ENCODE measurements at regions not wholly inside any gene's neighbourhood (a gene's known extent, or its start where the extent isn't known, plus 50 kb on each side); places are given as distances from the start of the nearest gene placed in this dataset.

DNA sequence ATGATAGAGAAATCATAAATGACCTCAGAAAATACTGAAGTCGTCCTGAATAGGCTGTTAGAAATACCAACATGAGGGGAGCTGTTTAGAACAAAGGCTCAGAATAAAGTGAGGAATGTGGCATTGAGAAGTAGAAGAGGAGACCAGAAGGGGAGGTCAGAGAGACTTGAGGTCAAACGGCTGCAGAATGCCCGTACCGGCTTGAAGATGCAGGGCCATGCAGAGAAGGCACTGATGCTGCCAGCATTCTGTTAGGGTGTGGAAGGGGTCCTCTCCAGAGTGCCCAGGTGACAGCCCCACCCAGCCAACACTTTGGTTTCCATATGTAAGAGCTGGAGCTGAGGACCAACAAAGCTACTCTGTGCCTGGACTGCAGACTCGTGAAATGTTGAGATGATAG lies 570.9 kb downstream of the CDH26 start:
- DNase-seq (ENCODE audit: extremely low spot score, unreplicated experiment), result no peak
- H3K27ac Mint-ChIP-seq (ENCODE audit: unreplicated experiment), result no peak overlapping the region
- TF ChIP-seq, protein P1, sequence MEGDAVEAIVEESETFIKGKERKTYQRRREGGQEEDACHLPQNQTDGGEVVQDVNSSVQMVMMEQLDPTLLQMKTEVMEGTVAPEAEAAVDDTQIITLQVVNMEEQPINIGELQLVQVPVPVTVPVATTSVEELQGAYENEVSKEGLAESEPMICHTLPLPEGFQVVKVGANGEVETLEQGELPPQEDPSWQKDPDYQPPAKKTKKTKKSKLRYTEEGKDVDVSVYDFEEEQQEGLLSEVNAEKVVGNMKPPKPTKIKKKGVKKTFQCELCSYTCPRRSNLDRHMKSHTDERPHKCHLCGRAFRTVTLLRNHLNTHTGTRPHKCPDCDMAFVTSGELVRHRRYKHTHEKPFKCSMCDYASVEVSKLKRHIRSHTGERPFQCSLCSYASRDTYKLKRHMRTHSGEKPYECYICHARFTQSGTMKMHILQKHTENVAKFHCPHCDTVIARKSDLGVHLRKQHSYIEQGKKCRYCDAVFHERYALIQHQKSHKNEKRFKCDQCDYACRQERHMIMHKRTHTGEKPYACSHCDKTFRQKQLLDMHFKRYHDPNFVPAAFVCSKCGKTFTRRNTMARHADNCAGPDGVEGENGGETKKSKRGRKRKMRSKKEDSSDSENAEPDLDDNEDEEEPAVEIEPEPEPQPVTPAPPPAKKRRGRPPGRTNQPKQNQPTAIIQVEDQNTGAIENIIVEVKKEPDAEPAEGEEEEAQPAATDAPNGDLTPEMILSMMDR (IDR thresholded peaks at IDR 0.05), result no peak
- H3K27me3 Mint-ChIP-seq (ENCODE audit: unreplicated experiment), result no peaks in the 10 kb centered on the region
- H3K4me1 Mint-ChIP-seq (ENCODE audit: unreplicated experiment), result no peaks in the 10 kb centered on the region
- H3K36me3 Mint-ChIP-seq (ENCODE audit: unreplicated experiment), result no peaks in the 10 kb centered on the region
- H3K4me3 Mint-ChIP-seq (ENCODE audit: unreplicated experiment), result no peak overlapping the region
- peaks cover 13% of the 10 kb centered on the region for H3K9me3 Mint-ChIP-seq (ENCODE audit: unreplicated experiment)

GRCh38 chr20:60535211-60535610 lies 577.0 kb downstream of the CDH26 start:
- peaks cover 4% of the 10 kb centered on the region for H3K9me3 Mint-ChIP-seq (ENCODE audit: unreplicated experiment)
- H3K27ac Mint-ChIP-seq (ENCODE audit: unreplicated experiment), result no peak overlapping the region
- H3K27me3 Mint-ChIP-seq (ENCODE audit: unreplicated experiment), result no peaks in the 10 kb centered on the region
- TF ChIP-seq, protein P1 (IDR thresholded peaks at IDR 0.05), result no peak
- H3K4me3 Mint-ChIP-seq (ENCODE audit: unreplicated experiment), result no peak overlapping the region
- H3K36me3 Mint-ChIP-seq (ENCODE audit: unreplicated experiment), result no peaks in the 10 kb centered on the region
- DNase-seq (ENCODE audit: extremely low spot score, unreplicated experiment), result no peak
- H3K4me1 Mint-ChIP-seq (ENCODE audit: unreplicated experiment), result no peaks in the 10 kb centered on the region

DNA sequence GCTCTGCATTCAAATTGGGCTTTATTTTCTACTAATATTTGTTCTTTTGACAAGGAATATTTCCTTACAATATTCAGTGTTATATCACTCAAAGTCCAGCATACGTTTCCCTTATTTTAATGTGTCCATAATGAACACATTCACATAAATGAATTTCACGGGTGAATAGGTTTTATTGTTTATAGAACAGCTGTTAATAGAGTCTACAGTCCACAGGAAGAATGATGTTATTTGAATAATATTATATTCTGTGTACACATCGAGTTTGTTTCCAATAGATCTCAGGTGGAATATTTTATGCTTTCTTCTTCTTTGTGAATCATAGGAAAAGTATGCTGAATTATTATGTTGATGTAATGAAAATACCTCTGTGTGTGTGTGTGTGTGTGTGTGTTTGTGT lies 582.4 kb downstream of the CDH26 start:
- Mint-ChIP-seq H3K9me3 (ENCODE audit: unreplicated experiment) (peaks cover 4% of the 10 kb centered on the region), H3K27me3 (ENCODE audit: unreplicated experiment) (no peaks in the 10 kb centered on the region), H3K4me3 (ENCODE audit: unreplicated experiment) (no peak overlapping the region), H3K36me3 (ENCODE audit: unreplicated experiment) (no peaks in the 10 kb centered on the region), H3K4me1 (ENCODE audit: unreplicated experiment) (no peaks in the 10 kb centered on the region), H3K27ac (ENCODE audit: unreplicated experiment) (no peak overlapping the region)
- TF ChIP-seq, protein P1 (IDR thresholded peaks at IDR 0.05), result no peak
- DNase-seq (ENCODE audit: extremely low spot score, unreplicated experiment), result no peak

DNA sequence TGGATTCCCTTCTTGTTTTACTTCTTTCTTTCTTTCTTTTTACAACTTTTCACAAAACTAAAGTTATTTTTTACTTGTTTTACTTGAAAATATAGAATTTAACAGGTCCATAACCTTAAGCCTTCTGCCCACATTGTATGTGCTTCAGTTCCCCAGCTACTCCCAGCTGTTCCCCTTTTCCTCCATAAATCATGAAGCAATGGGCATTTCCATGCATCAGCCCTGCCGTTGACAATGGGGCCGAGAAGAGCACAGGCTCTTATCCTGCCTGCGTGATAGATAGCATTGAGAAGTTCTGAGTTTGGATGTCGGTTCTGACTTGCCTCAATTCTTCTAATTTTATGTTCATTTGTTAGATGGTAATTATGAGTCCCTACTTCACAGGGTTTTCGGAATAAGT lies 583.8 kb downstream of the CDH26 start:
- TF ChIP-seq, protein P1 (IDR thresholded peaks at IDR 0.05), result no peak
- Mint-ChIP-seq H3K4me3 (ENCODE audit: unreplicated experiment) (no peak overlapping the region), H3K9me3 (ENCODE audit: unreplicated experiment) (peaks cover 14% of the 10 kb centered on the region), H3K27me3 (ENCODE audit: unreplicated experiment) (no peaks in the 10 kb centered on the region), H3K4me1 (ENCODE audit: unreplicated experiment) (no peaks in the 10 kb centered on the region), H3K27ac (ENCODE audit: unreplicated experiment) (no peak overlapping the region), H3K36me3 (ENCODE audit: unreplicated experiment) (no peaks in the 10 kb centered on the region)
- DNase-seq (ENCODE audit: extremely low spot score, unreplicated experiment), result no peak

DNA sequence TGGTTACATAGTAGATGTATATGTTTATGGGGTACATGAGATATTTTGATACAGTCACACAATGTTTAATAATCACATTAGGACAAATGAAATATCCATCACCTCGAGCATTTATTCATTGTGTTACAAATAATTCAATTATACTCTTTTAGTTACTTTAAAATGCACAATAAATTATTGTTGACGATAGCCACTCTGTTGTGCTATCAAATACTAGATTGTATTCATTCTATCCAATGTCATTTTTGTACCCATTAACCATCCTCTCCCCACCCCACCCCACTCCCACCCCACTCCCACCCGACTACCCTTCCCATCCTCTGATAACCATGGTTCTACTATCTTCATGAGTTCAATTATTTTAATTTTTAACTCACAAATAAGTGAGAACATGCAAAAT lies 585.4 kb downstream of the CDH26 start:
- TF ChIP-seq, protein P1 (IDR thresholded peaks at IDR 0.05), result no peak
- no peaks in the 10 kb centered on the region for H3K36me3 Mint-ChIP-seq (ENCODE audit: unreplicated experiment)
- H3K4me3 Mint-ChIP-seq (ENCODE audit: unreplicated experiment), result no peak overlapping the region
- peaks cover 21% of the 10 kb centered on the region for H3K9me3 Mint-ChIP-seq (ENCODE audit: unreplicated experiment)
- H3K4me1 Mint-ChIP-seq (ENCODE audit: unreplicated experiment), result no peaks in the 10 kb centered on the region
- no peak for DNase-seq (ENCODE audit: extremely low spot score, unreplicated experiment)
- no peak overlapping the region for H3K27ac Mint-ChIP-seq (ENCODE audit: unreplicated experiment)
- no peaks in the 10 kb centered on the region for H3K27me3 Mint-ChIP-seq (ENCODE audit: unreplicated experiment)
